ENCODE measurements at regions not wholly inside any gene's neighbourhood (a gene's known extent, or its start where the extent isn't known, plus 50 kb on each side); places are given as distances from the start of the nearest gene placed in this dataset.

DNA sequence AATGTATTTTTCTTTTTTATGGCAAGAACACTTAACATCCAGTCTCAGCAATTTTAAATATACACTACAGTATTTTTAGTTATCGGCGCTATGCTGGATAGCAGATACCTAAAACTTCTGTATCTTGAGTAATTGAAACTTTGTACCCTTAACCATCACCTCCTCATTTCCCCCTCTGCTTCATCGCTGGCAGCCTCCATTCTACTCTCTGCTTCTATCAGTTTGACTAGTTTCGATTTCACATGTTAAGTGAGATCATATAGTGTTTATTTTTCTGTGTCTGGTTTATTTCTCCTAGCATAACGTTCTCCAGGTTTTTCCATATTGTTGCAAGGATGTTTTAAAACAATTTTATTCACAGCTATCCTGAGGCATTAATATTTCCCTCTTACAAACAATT is 340.8 kb upstream of the SLC10A2 start:
- TF ChIP-seq, protein P1, sequence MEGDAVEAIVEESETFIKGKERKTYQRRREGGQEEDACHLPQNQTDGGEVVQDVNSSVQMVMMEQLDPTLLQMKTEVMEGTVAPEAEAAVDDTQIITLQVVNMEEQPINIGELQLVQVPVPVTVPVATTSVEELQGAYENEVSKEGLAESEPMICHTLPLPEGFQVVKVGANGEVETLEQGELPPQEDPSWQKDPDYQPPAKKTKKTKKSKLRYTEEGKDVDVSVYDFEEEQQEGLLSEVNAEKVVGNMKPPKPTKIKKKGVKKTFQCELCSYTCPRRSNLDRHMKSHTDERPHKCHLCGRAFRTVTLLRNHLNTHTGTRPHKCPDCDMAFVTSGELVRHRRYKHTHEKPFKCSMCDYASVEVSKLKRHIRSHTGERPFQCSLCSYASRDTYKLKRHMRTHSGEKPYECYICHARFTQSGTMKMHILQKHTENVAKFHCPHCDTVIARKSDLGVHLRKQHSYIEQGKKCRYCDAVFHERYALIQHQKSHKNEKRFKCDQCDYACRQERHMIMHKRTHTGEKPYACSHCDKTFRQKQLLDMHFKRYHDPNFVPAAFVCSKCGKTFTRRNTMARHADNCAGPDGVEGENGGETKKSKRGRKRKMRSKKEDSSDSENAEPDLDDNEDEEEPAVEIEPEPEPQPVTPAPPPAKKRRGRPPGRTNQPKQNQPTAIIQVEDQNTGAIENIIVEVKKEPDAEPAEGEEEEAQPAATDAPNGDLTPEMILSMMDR (conservative IDR thresholded peaks at IDR 0.05; ENCODE audit: low read depth, low read length): no peak
- DNase-seq (ENCODE audit: low read depth): no peak
- H3K4me3 ChIP-seq (ENCODE audit: low read depth, low read length): no peak overlapping the region

DNA sequence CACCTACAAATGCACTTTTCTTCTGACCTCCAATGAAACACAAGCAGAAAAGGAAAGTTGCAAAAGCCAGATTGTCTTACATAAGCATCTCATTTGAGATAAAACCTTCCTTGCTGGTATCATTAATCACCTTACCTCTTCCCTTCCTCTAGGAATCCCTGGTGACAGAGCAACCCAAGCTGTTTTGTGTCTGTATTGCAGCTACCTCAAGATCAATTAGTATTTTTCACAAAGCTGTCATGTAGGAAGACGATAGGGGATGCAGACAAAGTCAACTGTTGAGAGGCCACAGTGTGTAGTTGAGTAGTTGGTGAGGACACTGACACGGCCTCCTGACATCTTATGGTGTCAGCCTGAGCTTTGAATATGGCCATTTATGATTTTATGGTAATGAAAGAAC is 339.1 kb upstream of the SLC10A2 start:
- no peak for DNase-seq (ENCODE audit: low read depth)
- TF ChIP-seq, protein P1 (conservative IDR thresholded peaks at IDR 0.05; ENCODE audit: low read depth, low read length): no peak
- no peak overlapping the region for H3K4me3 ChIP-seq (ENCODE audit: low read depth, low read length)

DNA sequence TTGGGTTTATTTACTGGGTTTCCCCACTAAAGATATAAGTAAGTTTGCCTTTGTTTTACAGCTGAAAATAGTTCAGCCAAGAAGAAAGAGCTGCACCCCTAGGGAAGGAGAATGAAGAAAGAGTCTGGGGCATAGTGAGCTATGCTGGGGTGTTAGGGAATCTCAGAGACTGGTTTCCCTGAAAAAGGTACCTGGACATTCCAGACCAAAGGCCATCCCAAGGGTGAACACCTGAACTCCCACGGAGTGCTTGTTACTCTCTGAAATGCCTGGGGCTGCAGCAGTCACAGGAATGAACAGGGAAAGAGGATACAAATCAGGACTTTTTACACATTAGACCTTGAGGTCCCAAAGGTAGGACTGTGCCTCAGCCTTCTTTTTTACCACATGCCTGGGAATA is 337.6 kb upstream of the SLC10A2 start:
- no peak for DNase-seq (ENCODE audit: low read depth)
- no peak overlapping the region for H3K4me3 ChIP-seq (ENCODE audit: low read depth, low read length)
- TF ChIP-seq, protein P1 (conservative IDR thresholded peaks at IDR 0.05; ENCODE audit: low read depth, low read length): no peak

DNA sequence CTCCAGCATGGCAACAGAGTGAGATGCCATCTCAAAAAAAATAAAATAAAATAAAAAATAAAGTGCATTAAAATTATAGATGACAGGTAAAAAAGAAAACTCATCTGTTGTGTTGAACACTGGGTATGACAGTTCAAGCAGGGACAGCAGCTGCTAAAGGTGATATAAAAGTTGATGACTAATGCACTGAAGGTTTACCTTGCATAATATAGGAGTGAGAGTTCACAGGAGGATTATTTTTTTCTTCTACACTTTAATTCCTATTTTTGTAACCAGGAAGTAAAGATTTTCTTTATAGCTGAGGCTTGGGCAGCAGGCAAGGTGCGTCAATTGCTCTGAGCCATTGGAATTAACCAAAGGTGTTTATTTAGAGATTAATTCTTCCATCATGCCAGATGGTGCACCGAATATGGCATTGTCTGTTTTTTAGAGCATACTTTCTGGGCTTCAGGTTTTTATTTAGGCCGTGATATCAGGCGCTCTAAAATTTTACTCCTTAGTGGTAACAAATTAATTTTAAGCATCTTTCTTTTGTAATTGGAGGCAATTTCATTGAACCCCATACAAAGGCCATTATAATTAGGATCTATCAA is 337.0 kb upstream of the SLC10A2 start:
- TF ChIP-seq, protein P1 (conservative IDR thresholded peaks at IDR 0.05; ENCODE audit: low read depth, low read length): no peak
- DNase-seq (ENCODE audit: low read depth): no peak
- no peak overlapping the region for H3K4me3 ChIP-seq (ENCODE audit: low read depth, low read length)

DNA sequence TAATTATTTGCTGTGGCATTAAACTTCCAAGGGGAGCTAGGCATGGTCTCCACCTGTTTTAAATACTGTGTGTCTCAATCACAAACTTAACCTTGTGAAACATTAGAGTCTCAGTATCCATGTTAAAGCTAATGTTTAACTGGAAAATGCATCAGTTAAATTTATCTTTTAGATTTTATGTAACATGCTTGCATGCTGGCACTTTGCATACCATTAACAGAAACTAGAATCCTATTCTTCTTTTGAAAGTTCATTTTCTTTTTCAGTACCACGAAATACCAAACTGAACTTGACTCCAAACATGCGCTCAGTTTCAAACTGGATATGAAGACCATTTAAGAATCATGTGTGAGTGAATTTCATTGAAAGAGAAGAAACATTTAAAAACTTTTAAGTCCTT is 328.9 kb upstream of the SLC10A2 start:
- TF ChIP-seq, protein P1 (conservative IDR thresholded peaks at IDR 0.05; ENCODE audit: low read depth, low read length): no peak
- no peak for DNase-seq (ENCODE audit: low read depth)
- no peak overlapping the region for H3K4me3 ChIP-seq (ENCODE audit: low read depth, low read length)

DNA sequence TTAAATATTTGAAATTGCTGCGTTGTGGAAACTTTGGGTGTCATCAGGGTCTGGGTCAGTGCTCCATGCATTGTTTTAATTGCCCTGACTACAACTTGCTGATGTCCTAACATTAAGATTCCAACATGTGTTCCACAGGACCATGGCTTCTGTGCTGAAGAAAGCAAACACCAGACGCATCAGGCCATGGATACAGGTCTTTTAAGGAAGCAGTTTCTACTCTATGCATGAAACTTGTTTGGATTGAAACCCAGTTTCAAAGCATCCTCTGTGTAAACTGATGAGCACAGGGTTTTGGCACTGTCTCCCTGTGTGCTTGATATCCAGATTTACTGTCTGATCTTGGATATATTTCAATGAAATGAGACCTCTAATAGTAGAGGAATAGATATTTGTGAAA is 328.4 kb upstream of the SLC10A2 start:
- TF ChIP-seq, protein P1 (conservative IDR thresholded peaks at IDR 0.05; ENCODE audit: low read depth, low read length): no peak
- no peak overlapping the region for H3K4me3 ChIP-seq (ENCODE audit: low read depth, low read length)
- no peak for DNase-seq (ENCODE audit: low read depth)

DNA sequence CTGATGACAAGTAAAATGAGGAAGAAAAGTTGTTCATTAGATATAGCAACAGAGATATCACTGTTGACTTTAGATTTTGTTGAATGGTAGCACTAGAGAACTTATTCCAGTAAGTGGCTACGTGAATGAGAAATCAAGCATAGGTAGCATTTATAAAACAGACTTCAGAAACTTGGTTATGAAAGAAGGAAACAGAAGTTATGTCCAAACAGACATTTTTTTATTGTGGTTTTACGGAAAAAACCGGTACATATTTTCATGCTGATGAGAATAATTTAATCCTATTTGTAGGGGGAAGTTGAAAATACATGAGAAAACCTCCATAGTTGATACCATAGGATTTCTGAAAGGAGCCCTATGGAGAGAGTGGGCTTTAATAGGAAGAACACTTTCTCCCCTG is 325.7 kb upstream of the SLC10A2 start:
- TF ChIP-seq, protein P1 (conservative IDR thresholded peaks at IDR 0.05; ENCODE audit: low read depth, low read length): no peak
- no peak overlapping the region for H3K4me3 ChIP-seq (ENCODE audit: low read depth, low read length)
- DNase-seq (ENCODE audit: low read depth): no peak
